DOHH2 (cell line): ENCODE measurements at regions not wholly inside any gene's neighbourhood (a gene's known extent, or its start where the extent isn't known, plus 50 kb on each side); places are given as distances from the start of the nearest gene placed in this dataset.

ENCODE experiments used
- H3F3A ChIP-seq: fragments of 200-600 bp; sonication (generic), shearing (Covaris generic); 2 replicates; pipeline ENCODE4 v1.6.0; 2016; ENCODE audit warnings: antibody characterized with exemption, mild to moderate bottlenecking; ENCODE audit not compliant: control insufficient read depth, insufficient read depth
- H3K27ac ChIP-seq: fragments of 200-600 bp; sonication (generic); 2 replicates; pipeline ENCODE4 v1.5.1; 2014; ENCODE audit warnings: low read depth, mild to moderate bottlenecking, low read length, moderate library complexity
- H3K27me3 ChIP-seq: fragments of 200-600 bp; sonication (generic); 2 replicates; pipeline ENCODE4 v1.6.1; 2014; ENCODE audit warnings: mild to moderate bottlenecking, low read length, mixed read lengths; ENCODE audit not compliant: control insufficient read depth
- H3K36me3 ChIP-seq: fragments of 200-600 bp; sonication (generic); 2 replicates; pipeline ENCODE4 v1.6.1; 2014; ENCODE audit warnings: mild to moderate bottlenecking, low read length, moderate library complexity, mixed read lengths; ENCODE audit not compliant: control insufficient read depth
- H3K4me1 ChIP-seq: fragments of 200-600 bp; sonication (generic); 2 replicates; pipeline ENCODE4 v1.6.1; 2014; ENCODE audit warnings: mild to moderate bottlenecking, low read length, mixed read lengths; ENCODE audit not compliant: control insufficient read depth
- H3K4me2 ChIP-seq: fragments of 200-600 bp; sonication (generic); 2 replicates; pipeline ENCODE4 v1.6.0; 2014; ENCODE audit warnings: mild to moderate bottlenecking, low read length, moderate library complexity
- H3K4me3 ChIP-seq: fragments of 200-600 bp; sonication (generic); 2 replicates; pipeline ENCODE4 v1.5.1; 2014; ENCODE audit warnings: mild to moderate bottlenecking, low read length, mixed read lengths
- H3K79me2 ChIP-seq: fragments of 200-600 bp; sonication (generic); 2 replicates; pipeline ENCODE4 v1.6.1; 2014; ENCODE audit warnings: mild to moderate bottlenecking, low read length, mixed read lengths; ENCODE audit not compliant: control insufficient read depth
- H3K9me2 ChIP-seq: fragments of 200-600 bp; sonication (generic); replicated peaks from 2 replicates; pipeline ENCODE4 v1.6.1; 2014; ENCODE audit warnings: mild to moderate bottlenecking, low read length, mixed read lengths; ENCODE audit not compliant: control insufficient read depth
- H3K9me3 ChIP-seq: fragments of 200-600 bp; sonication (generic); 2 replicates; pipeline ENCODE4 v1.6.1; 2014; ENCODE audit warnings: antibody characterized with exemption, low read length, mixed read lengths; ENCODE audit not compliant: control insufficient read depth, insufficient read depth
- H4K20me1 ChIP-seq: fragments of 200-600 bp; sonication (generic); 2 replicates; pipeline ENCODE4 v1.6.0; 2014; ENCODE audit warnings: low read depth, mild to moderate bottlenecking, antibody characterized with exemption, low read length, moderate library complexity; ENCODE audit not compliant: control insufficient read depth, insufficient read depth
- CTCF ChIP-seq: fragments of 200-600 bp; sonication (generic); IDR thresholded peaks from one replicate; pipeline ENCODE4 v1.5.1; 2014; ENCODE audit warnings: antibody characterized with exemption, mild to moderate bottlenecking, low read depth, low read length; ENCODE audit not compliant: poor library complexity, severe bottlenecking
- EZH2phosphoT487 ChIP-seq: fragments of 200-600 bp; sonication (generic); IDR thresholded peaks from 2 replicates; pipeline ENCODE4 v1.6.1; 2017; ENCODE audit warnings: borderline replicate concordance, mild to moderate bottlenecking, antibody characterized with exemption, low read length, moderate library complexity, mixed read lengths

GRCh38 chrX:10055430-10055829 lies 88.3 kb downstream of the CLDN34 start:
- peaks cover 52% of the 10 kb centered on the region for H3K79me2 ChIP-seq
- no peak overlapping the region for H3K27ac ChIP-seq
- H3K4me3 ChIP-seq: no peak overlapping the region
- no peaks in the 10 kb centered on the region for H3K9me2 ChIP-seq
- no peaks in the 10 kb centered on the region for H3K27me3 ChIP-seq
- H3K36me3 ChIP-seq: no peaks in the 10 kb centered on the region
- no peak overlapping the region for H3K4me2 ChIP-seq
- no peak for TF ChIP-seq CTCF
- TF ChIP-seq EZH2phosphoT487: no peak
- no peaks in the 10 kb centered on the region for H3F3A ChIP-seq
- H3K4me1 ChIP-seq: peaks cover 34% of the 10 kb centered on the region
- no peaks in the 10 kb centered on the region for H4K20me1 ChIP-seq
- no peaks in the 10 kb centered on the region for H3K9me3 ChIP-seq

DNA sequence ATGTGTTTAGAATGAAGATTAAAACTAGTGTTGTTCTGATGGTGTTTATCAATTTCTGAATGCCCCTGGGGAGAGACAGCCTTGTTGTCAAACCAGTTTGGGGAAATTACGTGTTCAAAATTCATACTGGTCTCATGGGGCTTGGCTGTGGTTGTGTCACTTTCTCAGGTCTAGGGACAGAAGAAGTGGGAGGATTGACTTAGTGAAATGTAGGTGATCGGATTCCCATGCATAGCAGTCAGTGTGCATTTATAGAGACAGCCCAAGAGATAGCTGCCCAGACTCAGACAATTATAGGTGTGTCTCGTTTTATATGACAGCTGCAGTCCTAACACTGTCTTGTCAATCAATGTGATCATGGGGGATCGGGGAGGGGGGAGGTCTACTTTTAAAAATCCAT lies 94.4 kb upstream of the CLCN4 start:
- TF ChIP-seq CTCF: no peak
- no peak for TF ChIP-seq EZH2phosphoT487
- H3K9me3 ChIP-seq: no peaks in the 10 kb centered on the region
- H3K4me1 ChIP-seq: peaks cover 22% of the 10 kb centered on the region
- peaks cover 45% of the 10 kb centered on the region for H3K79me2 ChIP-seq
- H3K27ac ChIP-seq: no peak overlapping the region
- H3K4me3 ChIP-seq: no peak overlapping the region
- no peaks in the 10 kb centered on the region for H3K27me3 ChIP-seq
- H3K4me2 ChIP-seq: no peak overlapping the region
- no peaks in the 10 kb centered on the region for H3F3A ChIP-seq
- H3K9me2 ChIP-seq: no peaks in the 10 kb centered on the region
- peaks cover 4% of the 10 kb centered on the region for H3K36me3 ChIP-seq
- no peaks in the 10 kb centered on the region for H4K20me1 ChIP-seq

GRCh38 chrX:10062980-10063379 lies 93.8 kb upstream of the CLCN4 start:
- H3K4me1 ChIP-seq: peaks cover 22% of the 10 kb centered on the region
- H3K9me2 ChIP-seq: no peaks in the 10 kb centered on the region
- peaks cover 40% of the 10 kb centered on the region for H3K79me2 ChIP-seq
- no peaks in the 10 kb centered on the region for H4K20me1 ChIP-seq
- no peak overlapping the region for H3K4me3 ChIP-seq
- H3K4me2 ChIP-seq: no peak overlapping the region
- no peaks in the 10 kb centered on the region for H3K9me3 ChIP-seq
- no peaks in the 10 kb centered on the region for H3K27me3 ChIP-seq
- H3K36me3 ChIP-seq: peaks cover 10% of the 10 kb centered on the region
- H3K27ac ChIP-seq: no peak overlapping the region
- H3F3A ChIP-seq: no peaks in the 10 kb centered on the region
- TF ChIP-seq EZH2phosphoT487 (no peak), CTCF (no peak)

GRCh38 chrX:10064736-10065135 lies 92.0 kb upstream of the CLCN4 start:
- H3K4me1 ChIP-seq: peaks cover 32% of the 10 kb centered on the region
- H3K27me3 ChIP-seq: no peaks in the 10 kb centered on the region
- no peaks in the 10 kb centered on the region for H3K9me2 ChIP-seq
- H3K9me3 ChIP-seq: no peaks in the 10 kb centered on the region
- peaks cover 31% of the 10 kb centered on the region for H3K79me2 ChIP-seq
- H3K4me2 ChIP-seq: no peak overlapping the region
- H3K36me3 ChIP-seq: peaks cover 17% of the 10 kb centered on the region
- no peak overlapping the region for H3K27ac ChIP-seq
- H4K20me1 ChIP-seq: no peaks in the 10 kb centered on the region
- no peaks in the 10 kb centered on the region for H3F3A ChIP-seq
- TF ChIP-seq CTCF (no peak), EZH2phosphoT487 (no peak)
- H3K4me3 ChIP-seq: no peak overlapping the region
